HepG2 (cell line): ENCODE measurements at regions not wholly inside any gene's neighbourhood (a gene's known extent, or its start where the extent isn't known, plus 50 kb on each side); places are given as distances from the start of the nearest gene placed in this dataset.

Source experiments
- ARID5B ChIP-seq: IDR thresholded peaks from 2 replicates; pipeline ENCODE4 v1.4.0; 2020; ENCODE audit warnings: mild to moderate bottlenecking, missing genetic modification reagents
- BORCS8-MEF2B ChIP-seq: sonication (generic); formaldehyde crosslinking; IDR thresholded peaks from 2 replicates; pipeline ENCODE4 v1.8.0; 2022; ENCODE audit warnings: mild to moderate bottlenecking, missing genetic modification reagents
- CREB1 ChIP-seq, 2 experiments: fragments of 450-650 bp in 1 of 2; IDR thresholded peaks; 2 replicates each; pipeline ENCODE4 v1.6.1; 2016 to 2017; ENCODE audit warnings: control low read depth in 1 of 2, mild to moderate bottlenecking in 1 of 2, missing compliant biosample characterization in 1 of 2, missing genetic modification characterization in 1 of 2
- DBP ChIP-seq: sonication (generic); formaldehyde crosslinking; IDR thresholded peaks from 2 replicates; pipeline ENCODE4 v1.4.0; 2020; ENCODE audit warnings: missing genetic modification reagents; ENCODE audit errors: not compliant biosample characterization
- FOXO1 ChIP-seq: sonication (generic); formaldehyde crosslinking; IDR thresholded peaks from 2 replicates; pipeline ENCODE4 v1.4.0; 2020; ENCODE audit warnings: missing genetic modification reagents
- HMG20A ChIP-seq: IDR thresholded peaks from 2 replicates; pipeline ENCODE4 v1.6.1; 2016; ENCODE audit warnings: borderline replicate concordance
- HNF4A ChIP-seq: sonication (generic); formaldehyde crosslinking; IDR thresholded peaks from 2 replicates; pipeline ENCODE4 v1.4.0; 2020; ENCODE audit warnings: missing genetic modification reagents
- MXI1 ChIP-seq: IDR thresholded peaks from 3 replicates; pipeline ENCODE4 v1.6.1; 2012; ENCODE audit warnings: low read depth, low read length, inconsistent platforms, borderline replicate concordance
- PAXIP1 ChIP-seq: sonication (generic); formaldehyde crosslinking; conservative IDR thresholded peaks from 2 replicates; pipeline ENCODE4 v1.4.0; 2020; ENCODE audit warnings: mild to moderate bottlenecking, missing genetic modification reagents, moderate library complexity
- RARG ChIP-seq: sonication (generic); formaldehyde crosslinking; IDR thresholded peaks from 2 replicates; pipeline ENCODE4 v1.4.0; 2020; ENCODE audit warnings: low read depth, mild to moderate bottlenecking, missing genetic modification reagents
- SOX13 ChIP-seq, 3 experiments: fragments of 450-650 bp in 1 of 3; sonication (generic) in 1 of 3; formaldehyde crosslinking in 1 of 3; IDR thresholded peaks in 2 of 3; conservative IDR thresholded peaks in 1 of 3; 2 replicates each; pipeline versions ENCODE4 v1.5.0 to v1.6.1; 2016 to 2020; ENCODE audit warnings: antibody characterized with exemption in 1 of 3, mild to moderate bottlenecking in 1 of 3, missing compliant biosample characterization in 1 of 3, missing genetic modification reagents in 1 of 3, moderate library complexity in 1 of 3
- SOX6 ChIP-seq, 2 experiments: fragments of 450-650 bp in 1 of 2; sonication (generic) in 1 of 2; formaldehyde crosslinking in 1 of 2; IDR thresholded peaks; 2 replicates each; pipeline versions ENCODE4 v1.4.0 to v1.6.1; 2017 to 2020; ENCODE audit warnings: antibody characterized with exemption in 1 of 2, mild to moderate bottlenecking in 1 of 2, missing genetic modification reagents in 1 of 2
- TEAD3 ChIP-seq: optimal IDR thresholded peaks from 2 replicates; pipeline ENCODE3; 2016; ENCODE audit warnings: borderline replicate concordance
- TRIM24 ChIP-seq: sonication (generic); formaldehyde crosslinking; IDR thresholded peaks from 2 replicates; pipeline ENCODE4 v1.8.0; 2022; ENCODE audit warnings: mild to moderate bottlenecking, missing genetic modification reagents
- USF2 ChIP-seq, 2 experiments: sonication (generic) in 1 of 2; formaldehyde crosslinking in 1 of 2; IDR thresholded peaks; 2 replicates each; pipeline versions ENCODE4 v1.5.1 to v1.6.1; 2011 to 2020; ENCODE audit warnings: borderline replicate concordance in 1 of 2, low read depth in 1 of 2, low read length in 1 of 2, mild to moderate bottlenecking in 1 of 2, missing genetic modification reagents in 1 of 2, moderate library complexity in 1 of 2
- ZNF234 ChIP-seq: sonication (generic); formaldehyde crosslinking; conservative IDR thresholded peaks from 2 replicates; pipeline ENCODE4 v1.5.1; 2020; ENCODE audit warnings: mild to moderate bottlenecking, missing genetic modification reagents
- ZNF263 ChIP-seq: sonication (generic); formaldehyde crosslinking; IDR thresholded peaks from 2 replicates; pipeline ENCODE4 v1.4.0; 2020; ENCODE audit warnings: missing genetic modification reagents
- ZNF598 ChIP-seq: sonication (generic); formaldehyde crosslinking; IDR thresholded peaks from 2 replicates; pipeline ENCODE4 v1.5.1; 2020; ENCODE audit warnings: mild to moderate bottlenecking, missing genetic modification reagents, borderline replicate concordance
- ZSCAN22 ChIP-seq: sonication (generic); formaldehyde crosslinking; IDR thresholded peaks from 2 replicates; pipeline ENCODE4 v1.4.0; 2020; ENCODE audit warnings: mild to moderate bottlenecking, missing genetic modification reagents

- TF ChIP-seq ARID5B (CRISPR knock-in tag) (peak; percentile 93), ZNF598 (CRISPR knock-in tag) (no peak), ZNF263 (CRISPR knock-in tag) (no peak), BORCS8-MEF2B (CRISPR knock-in tag) (no peak), FOXO1 (CRISPR knock-in tag) (no peak; the same call in 1 of the 2 replicates), HMG20A (CRISPR knock-in tag) (peak; percentile 82; the same call in 1 of the 2 replicates), RARG (CRISPR knock-in tag) (no peak), PAXIP1 (CRISPR knock-in tag) (peak; percentile 86), SOX6 (IDR thresholded peaks at IDR 0.05) (no peak), SOX6 (CRISPR knock-in tag; IDR thresholded peaks at IDR 0.05) (peak; percentile 53; the same call in 1 of the 2 replicates), USF2 (IDR thresholded peaks at IDR 0.05; ENCODE audit: low read depth, low read length) (no peak), USF2 (CRISPR knock-in tag; IDR thresholded peaks at IDR 0.05; ENCODE audit: borderline replicate concordance) (no peak), CREB1 (IDR thresholded peaks at IDR 0.05) (no peak), CREB1 (CRISPR knock-in tag; IDR thresholded peaks at IDR 0.05) (peak; percentile 78), TRIM24 (CRISPR knock-in tag) (no peak), ZNF234 (CRISPR knock-in tag) (no peak), SOX13 (IDR thresholded peaks at IDR 0.05) (no peak), SOX13 (CRISPR knock-in tag; conservative IDR thresholded peaks at IDR 0.05 in 1 of 2, IDR thresholded peaks at IDR 0.05 in 1 of 2) (peak in 1 of 2 experiments; percentile 73; a peak in 1 of 4 replicates), MXI1 (peak; percentile 45; the same call in 1 of the 3 replicates), TEAD3 (CRISPR knock-in tag) (peak; percentile 75), ZSCAN22 (CRISPR knock-in tag) (no peak), DBP (CRISPR knock-in tag) (no peak), HNF4A (CRISPR knock-in tag) (peak; percentile 24; the same call in 1 of the 2 replicates)
Observed at GRCh38 chr6:141552463-141552862, 580.3 kb upstream of the GJE1 start (continued).
